GM12891 (cell line): ENCODE measurements at regions not wholly inside any gene's neighbourhood (a gene's known extent, or its start where the extent isn't known, plus 50 kb on each side); places are given as distances from the start of the nearest gene placed in this dataset.

Source experiments
- PAX5 ChIP-seq: IDR thresholded peaks from 2 replicates; pipeline ENCODE4 v1.6.1; 2011; ENCODE audit warnings: low read length, moderate library complexity, mild to moderate bottlenecking; ENCODE audit not compliant: insufficient read depth, severe bottlenecking
- POLR2A ChIP-seq: IDR thresholded peaks from 2 replicates; pipeline ENCODE4 v1.6.1; 2011; ENCODE audit warnings: low read depth, low read length, control low read depth
- POLR2AphosphoS5 ChIP-seq: IDR thresholded peaks from 2 replicates; pipeline ENCODE4 v1.6.1; 2011; ENCODE audit warnings: low read depth, low read length, control low read depth
- POU2F2 ChIP-seq: IDR thresholded peaks from 2 replicates; pipeline ENCODE4 v1.6.1; 2011; ENCODE audit warnings: low read depth, mild to moderate bottlenecking, control low read depth, low read length, moderate library complexity
- SPI1 ChIP-seq: IDR thresholded peaks from 2 replicates; pipeline ENCODE4 v1.6.1; 2011; ENCODE audit warnings: low read depth, low read length, control low read depth
- TAF1 ChIP-seq: IDR thresholded peaks from 2 replicates; pipeline ENCODE4 v1.6.1; 2011; ENCODE audit warnings: low read depth, low read length, control low read depth

- TF ChIP-seq POLR2AphosphoS5 (no peak), POU2F2 (no peak), TAF1 (no peak), SPI1 (no peak), POLR2A (no peak), PAX5 (no peak)
Observed at GRCh38 chr1:5164158-5164557, 509.7 kb downstream of the AJAP1 start.
